Upper lobe of right lung (tissue), 1 donor: ENCODE measurements at regions not wholly inside any gene's neighbourhood (a gene's known extent, or its start where the extent isn't known, plus 50 kb on each side); places are given as distances from the start of the nearest gene placed in this dataset.

ENCODE experiments used
- ATAC-seq: fragments of 200-7000 bp; cut with Tn5 transposase; one replicate; pipeline ENCODE4 v1.9.1; 2020; ENCODE audit warnings: mild to moderate bottlenecking, moderate library complexity
- DNase-seq: peaks from one replicate; pipeline ENCODE4 v3.0.0-alpha.2; 2020
- H3K27ac ChIP-seq: fragments of 200-600 bp; one replicate; pipeline ENCODE4 v1.8.0; 2022
- H3K27me3 ChIP-seq: fragments of 200-600 bp; one replicate; pipeline ENCODE4 v1.8.0; 2022; ENCODE audit warnings: mild to moderate bottlenecking
- H3K36me3 ChIP-seq: fragments of 200-600 bp; one replicate; pipeline ENCODE4 v1.8.0; 2022
- H3K4me1 ChIP-seq: fragments of 200-600 bp; one replicate; pipeline ENCODE4 v1.8.0; 2022
- H3K4me3 ChIP-seq: fragments of 200-600 bp; one replicate; pipeline ENCODE4 v1.8.0; 2022; ENCODE audit warnings: mild to moderate bottlenecking
- H3K9me3 ChIP-seq: fragments of 200-600 bp; one replicate; pipeline ENCODE4 v1.8.0; 2022
- intact Hi-C: fragments of 100-400 bp; cut with DNase I; formaldehyde crosslinking; loops from one replicate; pipeline ENCODE4 v1.11.0; 2022
- TF ChIP-seq, protein P1 (sequence below): fragments of 200-600 bp; IDR thresholded peaks from one replicate; pipeline ENCODE4 v1.8.0; 2022; ENCODE audit warnings: antibody characterized with exemption
- donor health status: DM: no; HTN: yes; CAD: no; lungs with severe emphysema.

DNA sequence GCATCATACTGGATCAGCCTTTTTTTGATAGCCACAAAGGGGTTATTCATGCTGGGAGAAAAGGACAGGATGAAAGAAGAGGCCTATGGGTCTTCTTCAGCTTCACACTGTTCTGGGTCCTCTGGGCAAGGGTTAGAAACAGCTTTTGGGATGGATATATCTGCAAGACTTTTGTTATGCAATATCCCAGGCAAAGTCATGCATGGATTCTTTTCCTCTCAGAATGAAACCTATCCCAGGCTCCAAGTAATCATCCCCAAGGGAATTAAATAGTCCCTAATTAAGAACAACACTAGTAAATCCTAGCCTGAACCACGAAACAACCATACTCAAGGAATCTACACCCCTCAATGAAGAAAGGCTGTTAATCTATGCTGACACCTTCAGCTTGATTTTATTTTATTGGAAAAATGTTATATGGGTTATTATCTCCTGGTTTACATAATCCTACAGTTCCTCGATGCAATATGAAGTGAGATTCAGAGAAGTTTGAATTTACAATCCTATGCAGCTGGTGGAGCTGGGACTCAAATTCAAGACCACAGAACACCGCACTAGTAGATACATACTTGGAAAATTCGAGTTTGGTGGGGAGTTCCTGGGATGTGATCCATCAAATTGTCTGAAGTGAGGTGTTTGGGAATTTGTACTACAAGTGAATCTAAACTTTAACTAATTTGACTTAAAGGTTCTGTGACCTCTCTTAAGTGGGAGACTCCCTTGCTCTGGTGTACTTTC lies 338.6 kb downstream of the TBX15 start:
- intact Hi-C loops: no loop called here
- ATAC-seq: no peak
- H3K4me1 ChIP-seq: no peaks in the 10 kb centered on the region
- H3K36me3 ChIP-seq: no peaks in the 10 kb centered on the region
- H3K4me3 ChIP-seq: no peak overlapping the region
- DNase-seq: no peak
- no peaks in the 10 kb centered on the region for H3K9me3 ChIP-seq
- H3K27me3 ChIP-seq: no peaks in the 10 kb centered on the region
- TF ChIP-seq, protein P1, sequence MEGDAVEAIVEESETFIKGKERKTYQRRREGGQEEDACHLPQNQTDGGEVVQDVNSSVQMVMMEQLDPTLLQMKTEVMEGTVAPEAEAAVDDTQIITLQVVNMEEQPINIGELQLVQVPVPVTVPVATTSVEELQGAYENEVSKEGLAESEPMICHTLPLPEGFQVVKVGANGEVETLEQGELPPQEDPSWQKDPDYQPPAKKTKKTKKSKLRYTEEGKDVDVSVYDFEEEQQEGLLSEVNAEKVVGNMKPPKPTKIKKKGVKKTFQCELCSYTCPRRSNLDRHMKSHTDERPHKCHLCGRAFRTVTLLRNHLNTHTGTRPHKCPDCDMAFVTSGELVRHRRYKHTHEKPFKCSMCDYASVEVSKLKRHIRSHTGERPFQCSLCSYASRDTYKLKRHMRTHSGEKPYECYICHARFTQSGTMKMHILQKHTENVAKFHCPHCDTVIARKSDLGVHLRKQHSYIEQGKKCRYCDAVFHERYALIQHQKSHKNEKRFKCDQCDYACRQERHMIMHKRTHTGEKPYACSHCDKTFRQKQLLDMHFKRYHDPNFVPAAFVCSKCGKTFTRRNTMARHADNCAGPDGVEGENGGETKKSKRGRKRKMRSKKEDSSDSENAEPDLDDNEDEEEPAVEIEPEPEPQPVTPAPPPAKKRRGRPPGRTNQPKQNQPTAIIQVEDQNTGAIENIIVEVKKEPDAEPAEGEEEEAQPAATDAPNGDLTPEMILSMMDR: no peak
- H3K27ac ChIP-seq: no peak overlapping the region

DNA sequence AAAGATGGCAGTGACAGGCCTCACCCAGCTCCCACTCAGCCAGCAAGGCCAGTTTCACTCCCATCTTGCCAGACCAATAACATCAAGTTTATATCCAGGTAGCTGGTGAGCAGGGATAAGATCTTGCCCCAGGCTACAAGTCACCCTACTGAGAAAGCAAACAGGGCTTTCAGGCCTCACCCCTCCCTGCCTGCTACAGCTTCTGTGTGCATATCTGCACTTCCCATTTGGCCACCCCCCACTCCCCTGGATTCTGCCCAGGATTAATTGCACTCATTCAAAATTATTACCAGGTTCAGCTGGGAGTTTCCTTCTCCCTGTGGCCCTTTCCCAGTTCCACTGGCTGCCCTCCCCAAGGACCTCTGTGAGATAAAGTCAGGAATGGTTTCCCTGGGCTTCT lies 352.1 kb downstream of the TBX15 start:
- H3K27me3 ChIP-seq: no peaks in the 10 kb centered on the region
- no peak overlapping the region for H3K27ac ChIP-seq
- DNase-seq (no peak), ATAC-seq (no peak)
- no peaks in the 10 kb centered on the region for H3K36me3 ChIP-seq
- TF ChIP-seq, protein P1: no peak
- no peak overlapping the region for H3K4me3 ChIP-seq
- H3K4me1 ChIP-seq: no peaks in the 10 kb centered on the region
- H3K9me3 ChIP-seq: no peaks in the 10 kb centered on the region
- intact Hi-C loops: no loop called here

DNA sequence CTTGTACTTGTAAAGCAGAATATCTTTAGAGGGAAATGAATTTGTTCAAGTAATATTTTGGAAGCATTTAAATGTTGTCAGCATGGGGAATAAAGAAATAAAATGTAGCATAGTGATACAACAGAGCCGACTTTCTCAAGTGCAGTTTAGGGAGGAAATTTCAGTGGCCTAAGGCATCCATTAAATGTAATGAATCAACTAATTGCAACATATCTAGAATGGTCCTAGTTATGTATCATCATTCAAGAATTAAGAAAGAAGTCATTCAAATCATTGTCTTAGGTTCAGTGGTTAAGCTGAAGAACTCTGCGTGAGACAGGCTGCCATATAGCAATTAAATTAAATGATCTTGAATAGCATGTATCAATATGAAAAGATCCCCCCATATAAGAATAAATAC lies 360.7 kb downstream of the TBX15 start:
- H3K4me1 ChIP-seq: no peaks in the 10 kb centered on the region
- H3K36me3 ChIP-seq: no peaks in the 10 kb centered on the region
- no peaks in the 10 kb centered on the region for H3K27me3 ChIP-seq
- no peak for DNase-seq
- H3K9me3 ChIP-seq: no peaks in the 10 kb centered on the region
- intact Hi-C loops: no loop called here
- TF ChIP-seq, protein P1: no peak
- no peak for ATAC-seq
- H3K27ac ChIP-seq: no peak overlapping the region
- H3K4me3 ChIP-seq: no peak overlapping the region

DNA sequence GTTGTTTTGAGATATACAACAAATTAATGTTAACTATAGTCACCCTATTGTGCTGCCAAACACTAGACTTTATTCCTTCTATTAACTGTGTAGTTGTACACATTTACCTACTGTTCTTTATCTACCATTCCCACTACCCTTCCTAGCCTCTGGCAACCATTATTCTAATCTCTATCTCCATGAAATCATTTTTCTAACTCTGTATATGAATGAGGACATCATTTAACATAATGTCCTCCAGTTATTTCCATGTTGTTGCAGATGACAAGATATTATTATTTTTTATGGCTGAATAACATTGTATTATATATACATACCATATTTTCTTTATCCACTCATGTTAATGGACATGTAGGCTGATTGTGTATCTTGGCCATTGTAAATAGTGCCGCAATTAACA lies 366.3 kb downstream of the TBX15 start:
- ATAC-seq: no peak
- Histone ChIP-seq H3K27ac (no peak overlapping the region), H3K4me1 (no peaks in the 10 kb centered on the region), H3K27me3 (no peaks in the 10 kb centered on the region), H3K4me3 (no peak overlapping the region), H3K36me3 (no peaks in the 10 kb centered on the region), H3K9me3 (no peaks in the 10 kb centered on the region)
- TF ChIP-seq, protein P1: no peak
- intact Hi-C loops: no loop called here
- DNase-seq: no peak

DNA sequence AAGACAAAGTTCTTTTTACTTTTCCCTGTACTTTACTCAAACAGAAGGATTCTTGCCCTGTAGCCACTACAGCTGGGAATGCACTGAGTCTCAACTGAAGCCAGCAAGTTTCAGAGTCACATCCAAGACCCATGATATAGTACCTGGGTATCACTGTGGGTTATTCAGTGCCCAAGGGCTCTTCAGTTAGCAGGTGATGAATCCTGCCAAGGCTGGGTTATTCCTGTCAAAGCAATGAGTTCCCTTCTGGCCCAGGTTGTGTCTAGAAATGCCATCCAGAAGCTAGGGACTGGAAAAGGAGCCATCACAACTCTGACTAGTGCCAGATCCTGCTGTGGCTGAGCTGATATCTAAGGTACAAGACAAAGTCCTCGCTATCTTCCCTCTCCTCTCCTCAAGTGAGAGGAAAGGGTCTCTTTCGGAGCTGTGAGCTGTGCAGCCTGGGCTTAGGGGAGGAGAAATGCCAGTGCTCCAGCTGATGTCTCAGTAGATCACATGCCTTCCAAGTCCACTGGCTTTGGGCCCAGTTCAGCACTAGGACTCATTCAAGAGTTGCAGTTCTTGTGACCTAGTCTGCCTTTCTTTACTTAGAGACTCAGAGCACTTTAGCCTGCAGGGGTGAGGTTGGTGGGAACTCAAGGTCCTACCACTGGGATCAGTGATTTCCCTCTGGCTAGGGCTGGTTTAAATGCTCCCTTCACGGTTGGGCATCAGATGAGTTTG lies 369.4 kb downstream of the TBX15 start:
- intact Hi-C loops: no loop called here
- ATAC-seq: no peak
- no peaks in the 10 kb centered on the region for H3K27me3 ChIP-seq
- no peak overlapping the region for H3K4me3 ChIP-seq
- no peak overlapping the region for H3K27ac ChIP-seq
- TF ChIP-seq, protein P1: no peak
- no peak for DNase-seq
- H3K9me3 ChIP-seq: no peaks in the 10 kb centered on the region
- no peaks in the 10 kb centered on the region for H3K36me3 ChIP-seq
- no peaks in the 10 kb centered on the region for H3K4me1 ChIP-seq
